CD4-positive, alpha-beta T cell treated with Interleukin-4 for 1 hour (primary cell): ENCODE measurements at regions not wholly inside any gene's neighbourhood (a gene's known extent, or its start where the extent isn't known, plus 50 kb on each side); places are given as distances from the start of the nearest gene placed in this dataset.
A peak's percentile ranks its signal among the peaks of the same experiment; 100 is the strongest.

Experiments
- DNase-seq, 2 donors: peaks; one replicate each; pipeline ENCODE4 v3.0.0-alpha.2; 2020 to 2022

- DNase-seq: no peak
These were observed 519.1 kb downstream of the MDFIC start for GRCh38 chr7:115441033-115441432.

- no peak for DNase-seq
These were observed 513.3 kb downstream of the MDFIC start for GRCh38 chr7:115435178-115435577.

DNA sequence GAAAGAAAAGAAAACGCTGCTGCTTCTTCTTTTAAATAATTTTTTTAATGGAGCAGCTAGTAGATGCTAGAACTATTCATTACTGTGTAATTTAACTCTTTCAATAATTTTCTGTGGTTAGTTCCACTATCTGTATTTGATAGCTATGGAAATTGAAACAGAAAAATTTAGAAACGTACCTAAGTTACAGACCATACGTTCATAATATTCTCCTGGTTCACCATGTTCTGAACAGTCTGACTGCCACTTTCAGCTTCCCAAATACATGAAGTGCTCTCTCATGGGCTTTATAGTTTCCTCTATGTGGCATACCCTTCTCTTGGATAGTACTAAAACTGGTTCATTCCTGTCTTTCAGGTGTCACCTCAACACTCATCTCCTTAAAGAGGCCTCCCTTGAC is 508.0 kb downstream of the MDFIC start:
- DNase-seq: no peak

DNA sequence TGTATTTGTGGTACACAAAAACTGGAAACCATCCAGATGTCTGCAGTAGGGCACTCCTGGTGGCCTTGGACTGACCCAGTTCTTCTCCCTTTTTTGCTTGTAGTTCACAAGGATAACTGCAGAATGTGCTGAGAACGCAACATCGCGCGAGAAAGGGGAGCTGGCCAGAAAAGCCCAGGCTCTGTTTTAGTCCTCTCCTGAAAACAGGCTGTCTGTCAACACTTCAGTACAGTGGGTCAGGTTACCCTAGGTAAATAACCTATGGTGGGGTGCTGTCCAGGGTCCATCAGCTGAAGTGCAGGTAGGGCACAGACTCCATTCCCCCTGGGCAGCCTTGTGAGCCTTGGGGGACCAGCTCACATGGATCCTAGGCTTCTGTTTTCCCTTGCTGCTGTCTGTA is 495.8 kb downstream of the MDFIC start:
- no peak for DNase-seq

GRCh38 chr7:115410972-115411686 is 489.2 kb downstream of the MDFIC start:
- peak in 1 of 2 donors; percentile 19 for DNase-seq

GRCh38 chr7:115410434-115410820 is 488.5 kb downstream of the MDFIC start:
- peak in 1 of 2 donors; percentile 14 for DNase-seq

- DNase-seq: no peak
These were observed 488.0 kb downstream of the MDFIC start for GRCh38 chr7:115409682-115410433.

GRCh38 chr7:115406219-115406618 is 484.3 kb downstream of the MDFIC start:
- DNase-seq: no peak

GRCh38 chr7:115387137-115387536 is 465.2 kb downstream of the MDFIC start:
- no peak for DNase-seq

GRCh38 chr7:115379321-115379720 is 457.4 kb downstream of the MDFIC start:
- DNase-seq: no peak

DNA sequence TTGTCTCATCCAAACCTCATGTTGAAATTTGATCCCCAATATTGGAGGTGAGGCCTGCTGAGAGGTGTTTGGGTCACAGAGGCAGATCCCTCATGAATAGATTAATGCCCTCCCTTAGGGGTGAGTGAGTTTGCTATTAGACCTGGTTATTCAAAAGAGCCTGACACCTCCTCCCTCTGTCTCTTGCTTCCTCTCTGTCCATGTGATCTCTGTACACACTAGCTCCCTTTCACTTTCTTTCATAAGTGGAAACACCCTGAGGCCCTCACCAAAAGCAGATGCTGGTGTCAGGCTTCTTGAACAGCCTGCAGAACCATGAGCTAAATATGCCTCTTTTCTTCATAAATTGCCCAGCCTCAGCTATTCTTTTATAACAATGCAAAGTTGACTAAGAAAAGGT is 447.1 kb downstream of the MDFIC start:
- DNase-seq: no peak

- DNase-seq: no peak
These were observed 442.0 kb downstream of the MDFIC start for GRCh38 chr7:115363916-115364315.

GRCh38 chr7:115359955-115360354 is 438.1 kb downstream of the MDFIC start:
- no peak for DNase-seq

DNA sequence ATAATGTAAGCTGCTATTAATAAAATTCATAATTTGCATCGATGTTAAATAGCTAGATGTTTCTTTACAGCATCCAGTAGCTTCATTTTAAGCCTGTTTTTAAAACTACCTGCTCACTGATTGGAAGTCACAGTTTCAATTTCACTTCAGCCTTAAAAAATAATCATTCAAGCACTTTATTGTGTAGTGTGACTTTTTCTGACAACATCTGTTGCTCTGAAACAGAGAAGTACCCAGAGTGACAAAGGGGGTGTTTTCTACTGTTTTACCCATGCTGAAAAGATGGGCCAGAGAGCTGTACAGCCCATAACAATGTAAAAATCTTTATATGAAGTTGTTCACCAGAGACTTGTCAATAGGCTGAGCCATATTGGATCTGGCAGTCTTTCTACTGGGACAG is 437.2 kb downstream of the MDFIC start:
- no peak for DNase-seq

DNA sequence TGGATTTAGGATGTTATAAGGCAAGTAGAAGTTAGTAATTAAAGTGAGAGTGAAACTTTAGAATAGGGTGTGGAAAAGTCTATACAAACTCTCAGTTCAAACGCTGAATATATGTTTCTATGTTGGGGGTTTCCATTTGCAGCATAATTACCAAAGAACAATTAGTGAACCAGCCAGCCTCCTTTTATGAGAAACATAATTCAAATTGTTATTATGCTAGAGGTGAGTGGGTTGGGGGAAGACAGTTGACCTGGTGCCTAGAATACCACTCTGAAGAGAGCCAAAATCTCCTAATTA is 435.8 kb downstream of the MDFIC start:
- no peak for DNase-seq

- no peak for DNase-seq
These were observed 435.3 kb downstream of the MDFIC start for GRCh38 chr7:115356999-115357702.

- no peak for DNase-seq
These were observed 434.3 kb downstream of the MDFIC start for GRCh38 chr7:115356139-115356746.

- DNase-seq: no peak
These were observed 433.0 kb downstream of the MDFIC start for GRCh38 chr7:115354925-115355324.

- no peak for DNase-seq
These were observed 430.5 kb downstream of the MDFIC start for GRCh38 chr7:115352375-115352774.

- no peak for DNase-seq
These were observed 428.9 kb downstream of the MDFIC start for GRCh38 chr7:115350764-115351163.

DNA sequence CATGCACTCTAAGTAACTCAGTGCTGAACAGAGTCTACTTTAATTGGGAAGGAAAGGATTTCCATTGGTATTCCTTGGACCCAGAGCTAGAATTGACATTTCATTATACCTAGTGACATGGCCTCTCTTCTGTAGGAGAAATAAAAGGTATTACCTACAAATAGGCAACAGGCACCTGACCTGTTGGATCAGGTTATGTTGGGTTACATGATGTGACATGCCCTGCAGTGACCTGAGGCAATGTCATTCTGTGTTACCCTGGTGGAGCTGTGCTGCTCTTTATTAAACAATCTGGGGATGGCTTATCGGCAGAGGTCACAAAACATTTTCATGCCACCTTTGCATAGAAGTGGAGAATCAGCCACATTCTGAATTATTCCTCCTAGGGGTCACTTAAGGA is 427.7 kb downstream of the MDFIC start:
- no peak for DNase-seq

- DNase-seq: no peak
These were observed 424.8 kb downstream of the MDFIC start for GRCh38 chr7:115346685-115347084.

- DNase-seq: no peak
These were observed 418.9 kb downstream of the MDFIC start for GRCh38 chr7:115340828-115341227.

GRCh38 chr7:115338016-115338415 is 416.1 kb downstream of the MDFIC start:
- no peak for DNase-seq
